IPS-20b (cell line): ENCODE measurements at regions not wholly inside any gene's neighbourhood (a gene's known extent, or its start where the extent isn't known, plus 50 kb on each side); places are given as distances from the start of the nearest gene placed in this dataset.

Experiments used
- H3K27ac ChIP-seq: one replicate; pipeline ENCODE4 v1.5.1; 2013; ENCODE audit warnings: low read length
- H3K27me3 ChIP-seq: 2 replicates; pipeline ENCODE4 v1.6.1; 2013; ENCODE audit warnings: mild to moderate bottlenecking, low read length, inconsistent platforms; ENCODE audit not compliant: insufficient read depth
- H3K36me3 ChIP-seq: 2 replicates; pipeline ENCODE4 v1.6.1; 2013; ENCODE audit warnings: low read depth, mild to moderate bottlenecking, inconsistent platforms, low read length, moderate library complexity; ENCODE audit not compliant: insufficient read depth
- H3K4me1 ChIP-seq: 2 replicates; pipeline ENCODE4 v1.6.1; 2013; ENCODE audit warnings: mild to moderate bottlenecking, control low read depth, inconsistent platforms, low read length, moderate library complexity; ENCODE audit not compliant: insufficient read depth
- H3K4me3 ChIP-seq: 2 replicates; pipeline ENCODE4 v1.5.1; 2013; ENCODE audit warnings: mild to moderate bottlenecking, low read length, inconsistent platforms
- H3K9ac ChIP-seq: 2 replicates; pipeline ENCODE4 v1.6.1; 2013; ENCODE audit warnings: low read depth, mild to moderate bottlenecking, inconsistent platforms, low read length, moderate library complexity
- H3K9me3 ChIP-seq: 2 replicates; pipeline ENCODE4 v1.6.1; 2013; ENCODE audit warnings: mild to moderate bottlenecking, low read depth, low read length, inconsistent platforms; ENCODE audit not compliant: insufficient read depth

- H3K27me3 ChIP-seq: no peaks in the 10 kb centered on the region
- no peak overlapping the region for H3K27ac ChIP-seq
- H3K36me3 ChIP-seq: no peaks in the 10 kb centered on the region
- no peak overlapping the region for H3K4me3 ChIP-seq
- H3K4me1 ChIP-seq: no peaks in the 10 kb centered on the region
- no peaks in the 10 kb centered on the region for H3K9me3 ChIP-seq
- H3K9ac ChIP-seq: no peak overlapping the region
These were observed 98.0 kb upstream of the CXCR4 start for GRCh38 chr2:136215908-136216472.

- Histone ChIP-seq H3K9ac (no peak overlapping the region), H3K4me1 (no peaks in the 10 kb centered on the region), H3K36me3 (no peaks in the 10 kb centered on the region), H3K9me3 (no peaks in the 10 kb centered on the region), H3K4me3 (no peak overlapping the region), H3K27ac (no peak overlapping the region), H3K27me3 (no peaks in the 10 kb centered on the region)
These were observed 97.5 kb upstream of the CXCR4 start for GRCh38 chr2:136215449-136215848.

GRCh38 chr2:136214307-136215200, 96.6 kb upstream of the CXCR4 start:
- H3K27me3 ChIP-seq: no peaks in the 10 kb centered on the region
- H3K36me3 ChIP-seq: no peaks in the 10 kb centered on the region
- H3K9ac ChIP-seq: no peak overlapping the region
- H3K4me1 ChIP-seq: no peaks in the 10 kb centered on the region
- no peak overlapping the region for H3K4me3 ChIP-seq
- no peaks in the 10 kb centered on the region for H3K9me3 ChIP-seq
- H3K27ac ChIP-seq: no peak overlapping the region

- Histone ChIP-seq H3K9me3 (no peaks in the 10 kb centered on the region), H3K4me1 (no peaks in the 10 kb centered on the region), H3K27ac (no peak overlapping the region), H3K27me3 (no peaks in the 10 kb centered on the region), H3K9ac (no peak overlapping the region), H3K4me3 (no peak overlapping the region), H3K36me3 (no peaks in the 10 kb centered on the region)
These were observed 95.9 kb upstream of the CXCR4 start for GRCh38 chr2:136213836-136214235.

GRCh38 chr2:136212426-136213378, 94.8 kb upstream of the CXCR4 start:
- Histone ChIP-seq H3K9ac (no peak overlapping the region), H3K9me3 (no peaks in the 10 kb centered on the region), H3K27ac (no peak overlapping the region), H3K36me3 (no peaks in the 10 kb centered on the region), H3K27me3 (no peaks in the 10 kb centered on the region), H3K4me3 (no peak overlapping the region), H3K4me1 (no peaks in the 10 kb centered on the region)

GRCh38 chr2:136211701-136212100, 93.8 kb upstream of the CXCR4 start:
- Histone ChIP-seq H3K9ac (no peak overlapping the region), H3K4me3 (no peak overlapping the region), H3K9me3 (no peaks in the 10 kb centered on the region), H3K4me1 (no peaks in the 10 kb centered on the region), H3K36me3 (no peaks in the 10 kb centered on the region), H3K27ac (no peak overlapping the region), H3K27me3 (no peaks in the 10 kb centered on the region)

- Histone ChIP-seq H3K4me1 (no peaks in the 10 kb centered on the region), H3K36me3 (no peaks in the 10 kb centered on the region), H3K27me3 (no peaks in the 10 kb centered on the region), H3K9ac (no peak overlapping the region), H3K27ac (no peak overlapping the region), H3K4me3 (no peak overlapping the region), H3K9me3 (no peaks in the 10 kb centered on the region)
These were observed 92.9 kb upstream of the CXCR4 start for GRCh38 chr2:136210822-136211221.

- Histone ChIP-seq H3K4me1 (no peaks in the 10 kb centered on the region), H3K27me3 (no peaks in the 10 kb centered on the region), H3K9ac (no peak overlapping the region), H3K36me3 (no peaks in the 10 kb centered on the region), H3K27ac (no peak overlapping the region), H3K4me3 (no peak overlapping the region), H3K9me3 (no peaks in the 10 kb centered on the region)
These were observed 92.5 kb upstream of the CXCR4 start for GRCh38 chr2:136210455-136210805.

GRCh38 chr2:136209561-136210454, 91.9 kb upstream of the CXCR4 start:
- Histone ChIP-seq H3K27ac (no peak overlapping the region), H3K4me1 (no peaks in the 10 kb centered on the region)

GRCh38 chr2:136208682-136209420, 90.9 kb upstream of the CXCR4 start:
- no peaks in the 10 kb centered on the region for H3K27me3 ChIP-seq
- no peaks in the 10 kb centered on the region for H3K36me3 ChIP-seq
- no peaks in the 10 kb centered on the region for H3K9me3 ChIP-seq
- H3K4me1 ChIP-seq: no peaks in the 10 kb centered on the region
- H3K9ac ChIP-seq: no peak overlapping the region
- no peak overlapping the region for H3K4me3 ChIP-seq
- H3K27ac ChIP-seq: no peak overlapping the region

More at GRCh38 chr2:136209561-136210454, 91.9 kb upstream of the CXCR4 start:
- no peaks in the 10 kb centered on the region for H3K27me3 ChIP-seq
- H3K4me3 ChIP-seq: no peak overlapping the region
- H3K9ac ChIP-seq: no peak overlapping the region
- no peaks in the 10 kb centered on the region for H3K9me3 ChIP-seq
- no peaks in the 10 kb centered on the region for H3K36me3 ChIP-seq
